HG03025 (cell line): ENCODE measurements at regions not wholly inside any gene's neighbourhood (a gene's known extent, or its start where the extent isn't known, plus 50 kb on each side); places are given as distances from the start of the nearest gene placed in this dataset.

Experiments
- ATAC-seq: cut with Tn5 transposase; IDR thresholded peaks from one replicate; pipeline ENCODE4 v1.9.1; 2021; ENCODE audit warnings: mild to moderate bottlenecking, moderate library complexity; ENCODE audit not compliant: unreplicated experiment, low FRiP score

DNA sequence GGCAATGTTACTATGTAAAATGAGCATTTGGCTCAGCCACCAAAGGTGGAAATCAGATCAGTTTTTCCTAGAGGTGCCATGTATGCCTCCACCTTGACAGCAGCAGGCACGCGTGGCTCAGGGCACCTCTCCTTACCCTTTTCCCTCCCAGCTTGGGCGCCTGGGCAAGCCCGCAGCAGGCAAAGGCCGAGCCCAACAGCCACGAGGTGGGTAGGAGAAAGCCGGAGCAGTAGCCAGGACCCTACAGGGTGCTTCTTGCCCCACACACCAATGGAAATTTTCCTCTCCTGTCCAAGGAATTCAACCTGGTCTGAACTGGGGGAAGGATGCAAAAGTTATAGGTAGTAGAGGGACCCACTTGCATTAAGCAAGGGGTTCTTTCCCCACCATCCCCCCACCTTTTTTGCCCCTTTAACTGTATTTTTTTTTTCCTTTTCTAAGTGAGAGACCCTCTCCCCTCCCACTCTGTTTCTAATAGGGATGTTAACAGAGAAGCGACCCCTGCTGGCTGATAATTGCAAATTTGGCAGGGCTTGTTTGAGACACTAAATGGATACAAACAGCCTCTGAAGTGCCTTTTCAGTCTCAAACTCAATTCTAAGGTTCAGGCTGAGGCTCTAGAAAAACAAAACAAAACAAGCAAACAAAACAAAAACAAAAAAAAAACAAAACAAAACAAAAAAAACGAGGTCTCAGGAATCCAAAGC, 895.1 kb downstream of the PCDH18 start:
- no peak for ATAC-seq

DNA sequence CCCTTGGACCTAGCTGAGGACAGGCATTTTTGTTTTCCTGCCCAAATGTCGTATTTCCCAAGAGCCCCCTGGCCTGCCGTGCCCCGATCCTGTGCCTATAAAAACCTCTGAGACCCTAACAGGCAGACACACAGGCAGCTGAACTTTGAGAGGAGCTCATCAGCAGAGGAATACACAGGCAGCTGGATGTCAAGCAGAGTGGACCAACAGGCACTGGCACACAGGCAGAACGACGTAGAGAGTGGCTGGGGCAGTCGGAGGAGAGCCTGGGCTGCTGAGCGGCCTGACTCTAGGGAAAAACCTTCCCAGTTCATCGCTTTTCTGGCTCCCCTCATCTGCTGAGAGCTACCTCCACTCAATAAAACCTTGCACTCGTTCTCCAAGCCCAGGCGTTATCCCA, 896.1 kb downstream of the PCDH18 start:
- ATAC-seq, result no peak

DNA sequence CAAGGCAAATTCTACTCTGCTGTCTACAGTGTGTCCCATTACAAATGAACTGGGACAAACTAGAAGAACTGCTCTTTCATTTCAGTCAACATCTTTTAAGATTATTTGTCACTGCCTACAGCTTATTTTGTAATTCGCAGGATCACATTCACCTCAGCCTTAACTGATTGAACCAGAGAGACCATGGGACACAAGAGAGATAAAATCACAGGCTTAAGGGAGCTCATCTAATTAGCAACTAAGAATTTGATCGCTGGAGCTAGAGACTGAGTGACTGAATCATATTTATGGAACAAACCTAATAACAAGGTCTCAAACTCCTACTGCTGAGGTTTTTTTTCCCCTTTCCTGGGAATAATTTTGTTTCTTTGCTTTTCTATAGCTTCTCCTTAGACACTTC, 898.2 kb downstream of the PCDH18 start:
- no peak for ATAC-seq

DNA sequence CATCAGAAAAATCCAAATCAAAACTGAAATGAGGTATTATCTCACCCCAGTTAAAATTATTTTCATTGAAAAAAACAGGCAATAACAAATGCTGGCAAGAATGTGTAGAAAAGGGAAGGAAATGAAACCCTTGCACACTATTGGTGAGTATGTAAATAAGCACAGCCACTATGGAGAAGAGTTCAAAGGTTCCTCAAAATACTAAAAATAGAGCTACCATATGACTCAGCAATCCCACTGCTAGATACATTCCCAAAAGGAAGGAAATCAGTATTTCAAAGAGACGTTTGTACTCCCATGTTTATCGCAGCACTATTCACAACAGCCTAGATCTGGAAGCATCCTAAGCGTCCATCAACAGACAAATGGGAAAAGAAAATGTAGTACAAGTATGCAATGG, 932.4 kb downstream of the PCDH18 start:
- no peak for ATAC-seq

DNA sequence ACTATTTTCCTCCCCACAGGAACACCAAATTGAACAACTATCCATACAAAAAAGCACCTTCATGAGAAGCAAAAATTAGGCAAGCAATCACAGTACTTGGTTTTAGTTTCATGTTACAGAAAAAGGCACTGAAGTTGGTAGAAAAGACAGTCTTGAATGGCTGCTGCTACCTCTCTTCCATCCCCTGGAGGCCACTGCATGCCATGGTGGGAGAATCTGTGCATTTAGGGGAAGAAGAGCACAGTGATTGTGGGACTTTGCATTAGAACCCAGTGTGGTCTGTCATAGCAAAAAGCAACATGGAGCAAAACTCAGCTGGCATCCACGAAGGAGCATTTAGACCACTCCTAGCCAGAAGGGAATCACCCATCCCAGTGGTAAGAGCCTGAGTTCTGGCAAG, 941.9 kb downstream of the PCDH18 start:
- no peak for ATAC-seq

DNA sequence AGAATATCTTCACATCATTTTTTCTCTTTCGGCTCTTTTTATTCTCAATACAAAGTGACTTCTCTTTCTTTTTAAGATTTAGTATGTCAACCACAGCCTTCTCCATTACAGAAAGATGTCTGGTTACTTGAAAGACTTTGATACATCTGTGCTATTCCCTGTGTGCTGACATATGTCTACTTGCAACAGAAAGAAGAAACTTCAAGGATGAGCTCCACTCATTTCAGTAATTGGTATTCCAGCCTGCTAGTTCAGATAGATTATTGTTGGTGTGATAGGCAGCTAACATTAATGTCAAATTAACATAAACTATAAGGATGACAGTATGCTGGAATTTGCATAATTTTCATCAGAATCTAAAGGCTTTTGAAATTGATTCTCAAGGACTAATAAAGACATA, 948.7 kb downstream of the PCDH18 start:
- no peak for ATAC-seq

DNA sequence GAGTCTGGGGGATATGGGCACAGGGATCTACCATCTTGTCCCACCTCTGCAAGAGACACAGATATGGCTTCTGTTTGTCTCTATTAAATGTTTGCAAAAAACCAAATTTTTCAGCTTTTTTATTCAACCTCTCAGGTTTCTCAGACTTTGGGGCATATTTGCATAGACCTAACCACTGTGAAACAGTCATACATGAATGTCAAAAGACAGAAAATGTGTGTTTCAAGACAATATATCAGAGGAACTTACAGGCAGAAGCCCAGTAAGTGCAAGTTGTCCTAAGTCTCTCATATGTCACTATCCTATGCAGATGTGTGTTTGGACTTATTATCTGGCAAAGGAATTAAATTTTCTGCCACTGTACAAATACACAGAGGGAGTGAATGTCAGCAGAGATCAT, 951.2 kb downstream of the PCDH18 start:
- no peak for ATAC-seq

DNA sequence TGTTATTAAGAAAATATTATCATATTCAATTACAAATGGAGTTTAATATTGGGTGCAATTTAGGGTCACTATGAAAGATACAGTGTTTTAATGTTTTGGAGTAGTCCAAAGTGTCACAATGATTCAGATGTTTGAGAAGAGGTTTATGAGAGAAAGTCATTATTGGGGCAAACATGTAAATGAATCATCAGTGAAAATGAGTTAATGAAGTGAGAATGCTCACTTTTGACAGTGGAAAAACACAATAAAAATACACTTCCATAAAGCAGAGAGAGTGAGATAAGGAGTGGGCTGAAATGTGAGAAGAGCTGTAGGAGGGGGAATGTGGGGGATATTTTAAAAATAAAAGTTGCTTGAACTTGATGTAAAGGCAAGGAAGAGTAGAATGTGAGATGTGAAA, 957.1 kb downstream of the PCDH18 start:
- ATAC-seq, result no peak

DNA sequence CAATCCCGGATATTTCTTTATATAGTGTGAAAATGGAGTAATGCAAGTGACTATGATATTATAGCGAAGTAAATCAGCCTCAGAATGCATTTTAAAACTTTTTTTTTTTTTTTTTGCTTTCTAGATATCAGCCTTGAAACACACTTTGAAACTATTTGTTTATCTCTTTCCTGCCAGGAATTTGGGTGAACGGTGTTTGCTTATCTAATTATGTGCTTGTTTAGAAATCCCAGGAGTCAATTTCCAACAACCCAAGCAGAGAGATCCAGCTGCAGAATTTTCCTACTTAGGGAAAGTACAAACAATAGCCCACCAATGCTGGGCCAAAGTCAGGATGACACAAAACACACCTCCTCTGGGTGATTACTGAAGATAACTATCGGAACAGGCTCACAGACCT, 958.8 kb downstream of the PCDH18 start:
- ATAC-seq, result no peak

DNA sequence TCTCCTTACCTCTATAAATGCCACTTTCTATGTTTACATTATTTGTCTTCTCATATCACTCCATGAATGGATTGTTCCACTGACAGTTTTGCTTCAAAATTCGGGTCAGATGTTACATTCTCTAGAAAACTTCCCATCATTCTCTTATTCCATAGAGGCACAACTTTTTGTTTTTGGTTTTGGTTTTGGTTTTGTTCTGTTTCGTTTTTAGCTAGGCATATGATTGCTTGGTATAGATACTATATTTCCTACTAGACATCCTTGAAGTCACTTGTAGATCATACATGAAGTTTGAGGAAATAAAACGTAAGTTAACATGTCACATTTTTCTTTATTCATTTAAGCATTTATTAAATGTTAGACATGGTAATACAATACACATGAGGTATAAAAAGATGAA, 961.0 kb downstream of the PCDH18 start:
- no peak for ATAC-seq

DNA sequence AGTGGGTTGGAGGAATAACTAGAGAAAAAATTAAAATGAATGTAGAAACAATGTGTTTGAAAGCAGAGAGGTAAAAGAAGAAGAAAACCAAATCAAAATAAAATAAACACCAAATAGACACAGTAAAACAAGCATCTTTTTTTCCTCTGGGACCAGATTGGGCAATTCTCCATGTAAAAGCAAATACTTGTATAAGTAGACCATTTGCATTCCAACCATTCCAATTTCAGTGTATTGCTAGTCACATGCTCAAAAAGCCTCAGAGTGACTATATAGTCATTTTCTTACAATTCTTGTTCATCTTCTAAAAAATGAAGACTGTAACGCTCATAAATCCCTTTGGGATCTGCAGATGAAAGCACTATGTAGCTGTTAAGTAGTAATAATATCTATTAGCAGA, 969.5 kb downstream of the PCDH18 start:
- ATAC-seq, result no peak

DNA sequence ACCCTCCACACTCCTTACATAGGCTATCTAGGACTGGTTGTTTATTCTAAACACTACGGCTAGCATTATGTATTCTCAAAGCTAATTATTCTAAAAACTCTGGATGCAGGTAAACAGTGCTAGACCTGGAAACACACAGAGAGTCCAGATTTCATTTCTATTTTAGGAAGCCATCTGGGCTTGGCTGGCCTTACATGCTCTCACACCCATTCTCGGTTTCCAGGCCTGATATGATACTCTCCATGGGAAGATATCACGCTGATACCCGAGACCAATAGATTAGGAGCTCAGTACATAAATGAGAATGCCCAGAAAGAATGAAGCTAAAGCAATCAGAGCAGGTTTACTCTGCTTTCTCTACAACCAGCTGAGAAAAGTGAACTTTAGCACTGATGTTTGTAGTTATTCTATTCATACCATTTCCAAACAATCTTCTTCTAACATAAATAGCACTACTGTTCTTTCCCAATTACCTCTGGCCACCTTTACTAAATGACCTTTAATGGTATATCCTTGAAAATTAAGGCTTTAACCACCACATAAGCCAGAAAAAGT, 973.3 kb downstream of the PCDH18 start:
- no peak for ATAC-seq

DNA sequence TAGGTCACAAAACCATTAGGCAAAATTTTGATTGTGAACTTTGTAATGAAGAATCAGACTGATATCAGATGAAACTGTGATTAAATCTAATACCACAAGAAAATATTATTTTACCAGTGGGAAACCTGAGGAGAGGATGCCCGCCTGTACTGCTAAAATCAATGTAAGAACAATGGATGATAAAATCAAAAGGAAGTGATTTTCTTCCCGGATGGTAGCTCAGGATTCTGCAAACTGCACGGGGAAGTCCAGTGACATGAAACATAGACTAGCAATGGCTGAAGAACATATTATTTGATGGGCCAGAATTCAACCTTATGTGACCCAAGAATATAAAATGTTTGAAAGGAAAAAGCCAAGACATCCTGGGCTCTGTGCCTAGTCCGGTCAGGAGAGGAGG, 974.9 kb downstream of the PCDH18 start:
- no peak for ATAC-seq

DNA sequence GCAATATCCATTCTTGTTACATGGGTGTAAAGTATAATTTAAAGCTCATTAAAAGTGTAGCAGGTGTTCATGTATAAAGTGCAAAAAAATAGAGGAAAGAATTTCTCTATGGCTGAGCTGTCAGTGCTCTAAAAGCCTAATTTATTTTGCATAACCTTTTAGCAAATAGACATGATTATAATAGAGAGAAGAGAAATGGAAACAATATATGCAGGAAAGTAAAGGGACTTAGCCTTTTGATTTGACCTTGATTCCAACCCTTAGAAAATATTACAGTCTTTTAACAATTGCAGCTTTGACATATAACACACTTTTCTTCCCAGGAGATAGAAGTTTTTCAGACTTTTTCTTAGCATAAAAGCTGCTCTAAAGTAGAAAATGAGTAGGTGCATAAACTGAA, 978.3 kb downstream of the PCDH18 start:
- ATAC-seq, result no peak

DNA sequence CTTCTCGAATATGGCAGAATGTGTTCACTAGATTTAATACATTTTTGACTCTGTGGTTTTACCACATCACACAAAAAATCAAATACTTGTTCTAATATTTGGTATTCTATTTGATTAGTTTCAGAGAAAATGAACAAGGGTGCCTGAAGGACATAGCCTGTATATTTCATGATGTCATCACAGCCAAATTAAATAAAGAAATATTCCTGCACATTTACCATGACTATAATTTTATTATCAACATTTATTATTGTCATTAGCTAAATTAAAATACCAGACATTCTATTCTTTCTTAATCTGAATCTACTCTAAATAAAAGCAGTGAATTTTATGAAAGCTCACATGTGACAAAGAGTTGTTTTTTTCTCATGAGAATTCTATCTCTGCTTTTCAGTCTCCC, 980.5 kb downstream of the PCDH18 start:
- ATAC-seq, result no peak

DNA sequence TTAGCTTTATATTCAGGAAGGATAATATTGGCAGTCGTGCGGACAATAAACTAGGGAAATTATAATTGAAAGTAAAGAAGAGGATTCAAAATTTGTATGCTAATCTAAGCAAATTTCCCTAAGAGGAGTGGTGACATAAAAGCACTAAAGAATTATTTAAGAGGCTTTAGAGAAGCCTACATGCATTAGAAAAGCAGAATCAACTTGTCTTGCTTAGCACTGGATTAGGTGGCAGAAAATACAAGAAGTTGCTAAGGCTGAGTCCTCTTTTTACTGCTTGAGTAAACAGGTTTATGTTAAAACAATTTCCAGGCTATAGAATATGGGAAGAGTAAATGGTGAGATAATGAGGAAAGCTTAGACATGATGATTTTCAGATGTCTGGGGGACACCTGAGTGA, 991.5 kb downstream of the PCDH18 start:
- no peak for ATAC-seq

DNA sequence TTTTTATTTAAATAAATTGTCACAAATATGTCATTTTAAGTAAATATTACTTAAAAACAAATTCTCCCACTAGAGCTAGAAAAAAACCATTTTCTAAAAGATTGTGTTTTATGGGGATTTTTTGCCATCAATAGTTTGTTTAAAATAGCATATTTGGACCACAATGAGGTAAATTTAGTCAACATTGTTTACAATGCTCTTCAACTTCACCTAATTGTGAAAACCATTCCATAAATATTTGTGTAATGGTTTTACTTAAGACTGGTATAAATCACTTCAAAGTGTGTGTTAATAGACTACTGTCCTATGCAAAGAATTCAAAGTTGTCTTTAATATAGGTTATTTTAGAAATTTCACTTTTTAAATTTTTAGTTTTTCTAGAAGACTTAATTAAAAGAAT, 1004.2 kb downstream of the PCDH18 start:
- no peak for ATAC-seq

DNA sequence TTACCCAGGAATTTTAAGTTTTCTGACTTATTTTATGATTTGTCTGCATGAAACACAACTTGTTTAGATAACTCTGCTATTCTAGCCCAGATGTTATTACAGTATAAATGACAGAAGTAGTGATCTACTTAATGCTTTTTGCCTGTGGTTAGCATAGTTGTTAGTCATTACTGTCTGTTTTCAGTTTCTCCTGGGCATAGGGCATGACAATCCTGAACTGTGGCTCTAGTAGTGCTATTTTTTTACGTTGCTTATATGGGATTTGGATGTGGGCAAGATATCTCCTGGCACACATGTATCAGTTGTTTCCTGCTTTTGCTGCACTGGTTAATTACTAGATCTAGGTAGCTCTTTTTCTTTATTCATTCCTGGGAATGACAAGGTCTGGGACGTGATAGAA, 1005.8 kb downstream of the PCDH18 start:
- no peak for ATAC-seq

DNA sequence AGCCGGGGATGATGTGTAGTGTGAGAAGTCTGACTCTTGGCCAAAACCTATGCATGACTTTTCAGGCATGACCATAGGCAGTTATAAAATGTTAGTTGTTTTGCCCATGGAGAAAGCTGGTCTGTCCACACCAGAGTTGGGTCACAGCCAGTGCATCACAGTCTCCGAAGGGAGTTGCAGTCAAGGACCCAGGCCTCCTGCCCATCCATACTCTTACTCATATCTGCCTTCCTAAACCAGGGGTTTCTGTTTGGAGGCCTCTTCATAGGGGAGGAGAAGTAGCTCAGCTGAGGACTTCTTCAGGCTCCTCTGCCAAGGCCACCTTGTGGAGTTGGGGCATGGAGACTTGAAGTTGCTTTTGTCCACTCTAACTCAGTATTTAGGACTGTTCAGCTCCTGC, 1008.3 kb downstream of the PCDH18 start:
- ATAC-seq, result no peak

DNA sequence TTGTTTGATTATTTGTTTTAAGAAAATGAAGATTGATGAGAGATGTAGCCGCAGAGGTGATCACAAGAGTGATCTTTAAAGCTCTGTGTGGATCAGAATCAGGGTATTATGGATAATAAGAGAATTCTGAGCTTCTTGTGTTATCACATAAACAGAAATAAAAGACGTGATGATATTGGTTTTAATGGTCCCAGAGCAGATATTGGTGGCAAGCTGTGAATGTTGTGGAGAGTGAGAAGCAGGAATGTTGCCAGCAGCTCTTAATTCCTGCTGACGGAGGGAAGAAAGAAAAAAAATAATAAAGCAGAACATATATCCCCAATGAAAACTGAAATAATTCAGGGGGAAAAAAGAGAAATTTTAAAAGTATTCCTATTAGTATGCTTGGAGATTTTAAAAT, 1015.9 kb downstream of the PCDH18 start:
- ATAC-seq, result no peak

DNA sequence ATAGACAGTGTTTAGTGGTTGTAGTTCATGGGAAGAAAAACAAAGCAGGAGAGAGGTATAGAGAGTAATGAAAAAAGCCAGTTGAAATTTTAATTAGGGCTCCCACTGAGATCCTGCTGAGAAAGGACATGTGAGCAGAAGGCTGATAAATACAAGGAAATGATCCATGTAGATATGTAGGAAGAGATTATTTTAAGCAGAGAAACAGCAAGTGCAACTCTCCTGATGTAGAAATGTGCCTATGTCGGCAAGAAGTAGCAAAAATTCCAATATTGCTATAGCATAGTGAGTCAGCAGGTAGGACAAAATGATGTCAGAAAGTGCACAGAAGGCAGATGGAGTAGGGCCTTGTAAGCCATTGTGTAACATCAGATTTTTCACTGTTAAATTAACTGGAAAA, 1027.3 kb downstream of the PCDH18 start:
- ATAC-seq, result no peak

DNA sequence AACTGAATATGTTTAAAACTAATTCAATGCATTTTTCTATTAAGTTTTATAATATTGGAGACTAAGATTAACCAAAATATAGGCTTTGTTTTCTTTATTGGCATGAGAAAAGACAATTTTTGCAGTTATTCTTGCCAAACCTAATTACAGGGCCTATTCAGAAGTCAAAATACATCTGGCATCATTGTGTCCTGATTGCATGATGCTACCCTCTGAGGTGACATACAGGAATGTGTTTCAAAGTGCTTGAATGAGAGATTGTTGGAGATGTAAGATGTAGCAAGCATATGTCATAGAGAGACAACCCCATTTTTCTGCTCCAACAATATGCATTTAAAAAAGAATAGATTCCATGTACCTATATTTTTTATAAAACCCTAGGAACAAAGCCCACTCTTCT, 1036.4 kb downstream of the PCDH18 start:
- ATAC-seq, result no peak

DNA sequence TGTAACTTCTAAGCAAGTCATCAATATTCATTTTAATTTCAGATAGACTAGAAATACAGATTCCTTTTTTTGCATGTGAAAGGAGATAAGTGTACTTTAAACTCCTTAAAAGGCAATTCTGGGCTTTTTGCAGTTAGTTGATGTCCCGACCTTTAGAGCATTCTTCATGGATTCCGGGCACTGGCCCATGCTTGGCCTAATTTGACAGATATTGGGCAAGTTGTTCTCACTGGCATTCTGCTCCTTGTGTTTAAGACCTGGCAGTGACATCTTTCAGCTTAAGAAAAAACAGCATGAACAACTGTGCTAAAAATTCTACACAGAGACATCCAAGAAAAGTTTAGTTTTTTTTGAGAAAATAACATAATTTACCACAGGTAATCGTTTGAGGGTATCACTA, 1037.2 kb downstream of the PCDH18 start:
- ATAC-seq, result no peak
